NOMO-1 treated with dmso at 0.1 percent for 144 hours (cell line): ENCODE measurements at regions not wholly inside any gene's neighbourhood (a gene's known extent, or its start where the extent isn't known, plus 50 kb on each side); places are given as distances from the start of the nearest gene placed in this dataset.

Experiments
- DNase-seq: peaks from one replicate; lab custom pipeline; 2025; ENCODE audit not compliant: unreplicated experiment; lab: John Stamatoyannopoulos, UW

- DNase-seq = peak; percentile 45
Observed at GRCh38 chr2:181374781-181375675, 82.2 kb upstream of the ITGA4 start.

DNA sequence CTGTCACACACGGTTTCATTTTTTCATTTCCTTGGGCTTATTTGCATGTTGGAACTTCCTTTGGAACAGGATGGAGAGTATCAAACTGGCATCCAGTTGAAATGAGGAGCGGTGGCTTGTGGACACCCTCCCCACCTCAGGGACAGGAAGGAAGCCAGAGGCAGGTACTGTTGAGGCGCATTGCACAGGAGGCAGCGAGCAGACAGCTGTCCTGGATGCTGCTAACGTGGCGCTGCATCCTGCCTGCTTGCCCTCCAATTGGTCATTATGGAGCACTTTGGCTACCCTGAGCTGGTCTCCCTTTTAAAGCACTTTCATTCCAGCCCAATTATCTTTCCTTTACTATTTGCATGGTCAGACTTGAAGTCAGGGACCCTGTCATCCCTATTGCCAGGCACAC, 80.7 kb upstream of the ITGA4 start:
- DNase-seq = no peak

DNA sequence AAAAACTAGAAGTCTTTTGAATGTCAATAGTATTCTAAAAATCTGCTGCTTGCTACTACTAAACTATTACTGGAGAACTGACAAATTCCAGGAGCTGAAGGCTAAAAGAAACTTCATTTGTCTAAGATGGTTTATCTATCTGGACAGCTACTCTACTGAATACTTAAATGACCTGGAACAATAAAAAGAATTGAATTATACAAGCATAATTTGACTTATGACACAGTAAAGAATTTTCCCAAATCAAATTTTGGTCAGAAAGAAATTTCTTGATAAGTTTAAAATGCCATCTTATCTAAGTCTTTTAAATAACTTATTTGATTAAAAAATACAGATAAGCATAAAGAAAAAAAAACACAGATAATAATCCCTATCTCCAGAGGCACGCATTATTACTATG, 80.2 kb upstream of the ITGA4 start:
- DNase-seq = no peak

GRCh38 chr2:181378491-181378890, 78.7 kb upstream of the ITGA4 start:
- no peak for DNase-seq

DNA sequence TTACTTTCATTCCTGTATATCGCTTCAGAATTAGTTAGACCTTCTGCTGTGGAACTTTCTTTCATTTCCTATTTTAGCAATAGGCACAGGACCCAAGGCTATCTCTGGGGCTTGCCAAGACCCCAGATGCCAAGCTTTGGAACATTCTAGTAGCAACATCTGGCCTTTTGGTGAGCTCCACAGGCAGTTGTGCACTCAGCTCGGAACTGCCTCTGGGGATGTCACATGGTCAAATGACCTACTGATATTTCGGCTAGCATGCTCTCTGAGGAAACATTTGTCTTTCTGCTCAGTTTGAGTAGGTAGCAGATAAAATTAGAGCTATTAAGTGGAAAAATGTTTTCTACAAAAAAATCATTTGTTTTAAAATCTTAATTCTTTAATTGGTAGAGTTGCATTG, 76.6 kb upstream of the ITGA4 start:
- DNase-seq = no peak

GRCh38 chr2:181384923-181385322, 72.3 kb upstream of the ITGA4 start:
- DNase-seq = no peak

DNA sequence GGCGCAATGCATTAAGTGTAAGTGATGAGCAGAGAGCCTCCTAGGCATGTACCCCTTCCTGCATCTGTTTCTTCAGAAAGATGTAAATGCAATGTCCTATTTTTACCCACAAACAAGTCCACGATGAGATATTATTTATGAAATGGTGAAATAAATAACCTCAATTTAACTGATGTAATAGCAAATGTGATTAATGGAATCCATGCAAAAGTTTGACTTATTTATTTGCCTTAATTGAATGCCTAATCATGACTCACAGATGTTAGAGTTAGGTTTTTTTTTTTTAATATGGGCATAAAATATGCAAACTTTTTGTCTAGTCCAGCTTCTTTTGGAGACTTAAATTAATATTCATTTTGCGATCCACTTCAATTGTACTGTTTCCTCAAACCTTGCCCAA, 67.7 kb upstream of the ITGA4 start:
- no peak for DNase-seq

DNA sequence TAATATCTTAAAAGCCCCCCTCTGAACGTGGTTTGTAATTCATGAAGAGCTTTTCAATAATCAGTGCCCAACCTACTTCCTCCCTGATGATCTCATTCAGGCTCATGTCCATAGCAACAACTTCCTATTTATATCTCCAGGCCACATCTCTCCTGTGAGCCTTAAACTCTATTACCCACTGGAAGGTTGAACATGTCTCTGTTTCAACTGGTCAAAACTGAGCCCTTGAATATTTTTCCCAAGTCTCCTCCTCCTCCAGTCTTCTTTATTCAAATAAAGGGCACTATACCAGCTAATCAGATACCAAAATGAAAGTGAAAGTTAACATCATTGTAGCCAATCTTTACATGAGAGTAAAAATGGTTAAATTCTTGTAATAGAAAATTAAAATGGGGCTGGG, 63.7 kb upstream of the ITGA4 start:
- DNase-seq = peak; percentile 47

- no peak for DNase-seq
Observed at GRCh38 chr2:181394741-181395437, 62.3 kb upstream of the ITGA4 start.

GRCh38 chr2:181395851-181396250, 61.3 kb upstream of the ITGA4 start:
- DNase-seq = no peak

- no peak for DNase-seq
Observed at GRCh38 chr2:181396256-181397123, 60.7 kb upstream of the ITGA4 start.

GRCh38 chr2:181397331-181397730, 59.9 kb upstream of the ITGA4 start:
- DNase-seq = no peak

GRCh38 chr2:181398000-181398399, 59.2 kb upstream of the ITGA4 start:
- no peak for DNase-seq

GRCh38 chr2:181399027-181399426, 58.2 kb upstream of the ITGA4 start:
- no peak for DNase-seq

DNA sequence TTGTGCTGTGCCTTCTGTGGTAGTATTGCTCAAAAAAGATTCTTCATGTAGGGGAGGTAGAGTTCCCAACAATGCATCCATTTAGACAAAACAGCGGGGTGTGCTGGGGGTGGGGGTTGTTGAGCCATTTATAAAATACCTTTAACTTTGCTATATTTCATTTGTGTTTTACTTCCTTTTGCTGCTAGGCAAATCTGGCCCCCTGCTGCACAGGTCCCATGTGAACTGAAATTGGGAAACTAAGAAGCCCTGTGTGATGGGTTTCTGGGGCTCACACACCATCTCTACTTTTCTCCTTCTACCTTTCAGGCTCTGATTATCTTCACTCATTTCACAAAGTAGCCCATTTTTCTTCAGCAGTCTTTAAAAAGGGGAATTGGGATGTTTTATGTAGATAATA, 52.7 kb upstream of the ITGA4 start:
- no peak for DNase-seq

DNA sequence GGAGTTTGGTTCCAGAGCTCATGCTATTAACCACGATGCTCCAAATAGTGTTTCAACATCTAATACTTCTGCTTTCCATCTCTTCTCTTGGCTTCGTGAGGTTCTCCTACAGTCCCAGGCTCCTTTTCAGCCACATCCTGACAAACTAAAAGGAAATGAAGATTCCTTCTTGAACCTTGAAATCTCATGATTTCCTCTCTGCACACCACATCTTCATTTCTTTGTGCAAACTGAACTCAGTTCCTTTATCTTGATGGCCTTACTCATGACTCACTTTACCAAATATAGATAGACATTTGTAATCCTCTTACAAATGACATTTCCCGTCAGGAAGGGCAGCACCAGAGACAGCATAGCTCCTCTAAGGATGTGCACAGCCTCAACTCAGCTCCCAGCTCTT, 50.0 kb upstream of the ITGA4 start:
- DNase-seq = peak; percentile 74
